GM12875 (cell line): ENCODE measurements at regions not wholly inside any gene's neighbourhood (a gene's known extent, or its start where the extent isn't known, plus 50 kb on each side); places are given as distances from the start of the nearest gene placed in this dataset.

Experiments
- H3K4me3 ChIP-seq: one replicate; pipeline ENCODE4 v1.5.1; 2011; ENCODE audit warnings: low read depth, low read length, control low read depth
- CTCF ChIP-seq: IDR thresholded peaks from 2 replicates; pipeline ENCODE4 v1.5.1; 2011; ENCODE audit warnings: low read depth, mild to moderate bottlenecking, control low read depth, inconsistent platforms, low read length, moderate library complexity, borderline replicate concordance; ENCODE audit not compliant: insufficient read depth

- H3K4me3 ChIP-seq, result no peak overlapping the region
- TF ChIP-seq CTCF, result peak; percentile 57
Measured at GRCh38 chr5:90135779-90136378, 273.7 kb downstream of the CETN3 start.

GRCh38 chr5:90134892-90135291 is 274.7 kb downstream of the CETN3 start:
- no peak for TF ChIP-seq CTCF
- no peak overlapping the region for H3K4me3 ChIP-seq

- no peak overlapping the region for H3K4me3 ChIP-seq
- no peak for TF ChIP-seq CTCF
Measured at GRCh38 chr5:90134381-90134780, 275.2 kb downstream of the CETN3 start.

GRCh38 chr5:90133941-90134340 is 275.6 kb downstream of the CETN3 start:
- no peak for TF ChIP-seq CTCF
- no peak overlapping the region for H3K4me3 ChIP-seq

GRCh38 chr5:90131383-90132133 is 278.0 kb downstream of the CETN3 start:
- no peak for TF ChIP-seq CTCF
- H3K4me3 ChIP-seq, result no peak overlapping the region

GRCh38 chr5:90128551-90128950 is 281.0 kb downstream of the CETN3 start:
- TF ChIP-seq CTCF, result no peak
- H3K4me3 ChIP-seq, result no peak overlapping the region

- H3K4me3 ChIP-seq, result no peak overlapping the region
- TF ChIP-seq CTCF, result no peak
Measured at GRCh38 chr5:90119531-90119971, 290.0 kb downstream of the CETN3 start.
